Endometrial microvascular endothelial cells (primary cell): ENCODE measurements at regions not wholly inside any gene's neighbourhood (a gene's known extent, or its start where the extent isn't known, plus 50 kb on each side); places are given as distances from the start of the nearest gene placed in this dataset.

Experiments
- in situ Hi-C: cut with HindIII; loops from 2 replicates; pipeline ENCODE4 v1.10.0; 2017; ENCODE audit warnings: low sequenced_read_pairs, low pct_unique_long_range_greater_than_20kb; ENCODE audit errors: inconsistent ontology term

GRCh38 chr22:49568751-49569285, 258.9 kb downstream of the BRD1 start:
- in situ Hi-C loops: no loop called here

- in situ Hi-C loops: no loop called here
Measured at GRCh38 chr22:49567899-49568750, 259.5 kb downstream of the BRD1 start.

GRCh38 chr22:49566693-49567092, 261.0 kb downstream of the BRD1 start:
- in situ Hi-C loops: no loop called here

GRCh38 chr22:49566141-49566541, 261.5 kb downstream of the BRD1 start:
- in situ Hi-C loops: no loop called here

- in situ Hi-C loops: no loop called here
Measured at GRCh38 chr22:49565516-49565855, 262.2 kb downstream of the BRD1 start.

GRCh38 chr22:49564666-49565515, 262.8 kb downstream of the BRD1 start:
- in situ Hi-C loops: no loop called here

GRCh38 chr22:49564054-49564453, 263.6 kb downstream of the BRD1 start:
- in situ Hi-C loops: no loop called here

- in situ Hi-C loops: no loop called here
Measured at GRCh38 chr22:49562685-49563249, 264.9 kb downstream of the BRD1 start.

- in situ Hi-C loops: no loop called here
Measured at GRCh38 chr22:49561976-49562375, 265.7 kb downstream of the BRD1 start.

GRCh38 chr22:49561338-49561737, 266.3 kb downstream of the BRD1 start:
- in situ Hi-C loops: no loop called here

- in situ Hi-C loops: no loop called here
Measured at GRCh38 chr22:49555526-49555925, 272.1 kb downstream of the BRD1 start.

- in situ Hi-C loops: no loop called here
Measured at GRCh38 chr22:49554741-49555140, 272.9 kb downstream of the BRD1 start.

GRCh38 chr22:49554296-49554625, 273.4 kb downstream of the BRD1 start:
- in situ Hi-C loops: no loop called here

- in situ Hi-C loops: no loop called here
Measured at GRCh38 chr22:49553518-49554295, 274.0 kb downstream of the BRD1 start.

- in situ Hi-C loops: no loop called here
Measured at GRCh38 chr22:49553076-49553475, 274.6 kb downstream of the BRD1 start.

- in situ Hi-C loops: no loop called here
Measured at GRCh38 chr22:49551897-49552614, 275.6 kb downstream of the BRD1 start.

GRCh38 chr22:49551446-49551845, 276.2 kb downstream of the BRD1 start:
- in situ Hi-C loops: no loop called here

GRCh38 chr22:49550766-49551362, 276.8 kb downstream of the BRD1 start:
- in situ Hi-C loops: no loop called here
